GM21737 (cell line): ENCODE measurements at regions not wholly inside any gene's neighbourhood (a gene's known extent, or its start where the extent isn't known, plus 50 kb on each side); places are given as distances from the start of the nearest gene placed in this dataset.

Experiments
- ATAC-seq: cut with Tn5 transposase; IDR thresholded peaks from one replicate; pipeline ENCODE4 v1.9.1; 2021; ENCODE audit warnings: mild to moderate bottlenecking, moderate library complexity; ENCODE audit not compliant: unreplicated experiment

DNA sequence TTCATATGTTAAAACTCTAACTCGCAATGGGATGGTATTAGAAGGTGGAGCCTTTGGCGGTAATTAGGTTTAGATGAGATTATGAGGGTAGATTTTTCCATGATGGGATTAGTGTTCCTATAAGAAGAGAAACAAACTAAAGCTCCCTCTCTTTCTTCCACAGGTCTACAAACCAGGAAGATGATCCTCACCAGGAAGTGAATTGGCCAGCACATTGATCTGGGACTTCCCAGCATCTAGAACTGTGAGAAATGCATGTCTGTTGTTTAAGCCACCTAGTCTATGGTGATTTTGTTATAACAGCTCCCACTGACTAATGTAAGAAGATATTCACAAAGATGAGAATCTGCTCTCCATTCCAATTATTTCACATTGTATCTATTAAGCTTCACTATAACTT lies 2266.9 kb downstream of the PCDH7 start:
- ATAC-seq, result no peak

DNA sequence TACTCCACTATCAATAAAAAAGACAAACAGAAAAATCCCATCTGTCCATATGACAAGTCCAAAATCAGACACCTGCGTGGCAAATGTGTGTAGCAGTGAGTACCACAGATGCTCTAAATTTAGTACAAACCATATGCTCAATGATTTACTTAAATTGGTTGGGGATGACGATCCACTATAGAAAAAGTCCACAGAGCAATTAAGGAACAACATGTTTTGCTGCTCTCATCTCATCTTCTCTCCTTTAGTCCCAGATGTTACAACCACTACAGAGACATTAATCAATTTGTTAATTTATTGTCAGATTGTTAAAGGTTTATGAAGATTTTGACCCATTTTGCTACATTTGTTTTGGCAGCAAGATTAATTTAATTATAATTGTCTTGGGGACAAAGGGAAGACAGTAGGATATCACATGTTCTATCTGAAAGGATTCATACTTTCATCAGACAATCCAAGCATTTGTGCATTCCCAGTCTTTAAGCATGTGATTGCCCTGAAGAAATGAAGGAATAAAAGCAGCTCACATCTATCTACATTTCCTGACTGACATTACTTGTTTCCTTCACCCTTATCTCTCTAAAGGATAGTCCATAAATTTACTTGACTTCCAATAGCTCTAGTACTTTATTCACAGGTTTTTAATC lies 2268.1 kb downstream of the PCDH7 start:
- ATAC-seq, result no peak

DNA sequence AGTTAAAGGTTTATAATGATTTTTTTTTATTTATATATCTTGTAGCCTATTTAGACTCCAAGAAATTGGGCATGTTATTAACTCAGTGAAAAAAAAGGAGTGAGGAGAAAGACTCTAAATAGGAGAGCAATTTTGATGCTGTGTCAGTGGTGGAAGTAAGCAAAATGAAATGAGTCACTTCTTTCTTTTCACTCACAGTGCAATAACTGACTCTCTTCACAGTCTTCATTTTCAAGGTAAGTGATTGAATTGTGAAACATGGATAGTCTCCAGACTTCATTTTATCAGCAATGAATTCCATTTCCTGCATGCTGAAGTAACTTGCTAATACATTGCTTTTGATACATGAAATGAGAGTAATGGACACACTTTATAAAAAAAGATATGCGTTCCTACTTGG lies 2271.5 kb downstream of the PCDH7 start:
- no peak for ATAC-seq

DNA sequence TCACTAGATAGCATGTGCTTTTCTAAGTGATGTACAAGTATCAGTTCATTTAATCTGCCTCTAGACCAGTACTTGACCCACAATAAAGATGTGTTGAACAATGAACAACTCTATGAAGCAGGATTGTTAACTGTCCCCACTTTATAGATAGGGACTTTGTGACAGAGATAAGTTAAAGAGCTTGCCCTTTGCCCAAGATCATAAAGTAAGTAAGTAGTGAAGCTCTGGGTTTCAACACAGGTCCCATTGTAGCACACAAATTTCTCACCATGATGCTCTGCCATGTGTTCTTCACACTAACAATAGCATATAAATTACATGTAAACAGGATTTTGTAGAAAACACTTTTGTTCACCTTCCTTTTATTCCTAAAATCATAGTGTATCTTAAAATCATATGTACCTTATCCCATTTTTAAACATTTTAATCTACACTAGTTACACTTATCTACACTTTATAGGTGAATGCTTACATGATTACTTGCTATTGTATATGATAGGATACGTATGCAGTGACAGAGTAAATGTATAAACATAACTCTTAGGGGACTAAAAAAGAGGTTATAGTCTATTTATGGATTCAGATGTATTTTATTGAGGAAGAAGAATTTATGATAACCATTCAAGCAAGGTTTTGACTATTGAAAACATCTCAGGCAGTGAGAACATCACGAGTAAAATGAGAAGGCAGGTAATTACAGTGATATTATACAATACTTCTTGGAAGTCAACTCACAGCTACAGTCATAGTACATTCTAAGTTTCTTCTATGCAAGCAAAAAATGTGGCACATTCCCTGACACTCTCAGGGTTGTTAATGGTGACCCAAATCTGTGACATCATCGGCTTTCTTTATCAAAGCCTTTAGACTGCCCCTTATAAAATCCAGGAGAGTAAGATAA lies 2275.1 kb downstream of the PCDH7 start:
- no peak for ATAC-seq

DNA sequence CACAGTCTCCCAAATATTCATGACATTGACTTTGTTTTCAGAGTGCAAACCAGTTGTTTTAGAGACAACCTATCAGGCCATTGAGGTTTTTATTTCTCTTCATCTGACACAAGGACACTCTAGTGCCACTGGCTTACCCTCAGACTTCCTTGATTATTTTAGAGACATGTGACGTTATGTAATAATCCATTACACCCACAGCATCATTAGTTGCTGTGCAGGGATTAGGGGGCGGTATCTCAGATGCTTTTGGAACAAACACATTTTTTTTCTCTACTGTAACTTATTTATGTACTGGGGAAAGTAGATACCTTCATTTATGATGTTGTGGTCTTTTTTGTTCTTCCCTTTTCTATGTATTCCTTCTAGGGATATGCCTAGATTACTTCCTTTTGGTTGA lies 2293.1 kb downstream of the PCDH7 start:
- no peak for ATAC-seq

DNA sequence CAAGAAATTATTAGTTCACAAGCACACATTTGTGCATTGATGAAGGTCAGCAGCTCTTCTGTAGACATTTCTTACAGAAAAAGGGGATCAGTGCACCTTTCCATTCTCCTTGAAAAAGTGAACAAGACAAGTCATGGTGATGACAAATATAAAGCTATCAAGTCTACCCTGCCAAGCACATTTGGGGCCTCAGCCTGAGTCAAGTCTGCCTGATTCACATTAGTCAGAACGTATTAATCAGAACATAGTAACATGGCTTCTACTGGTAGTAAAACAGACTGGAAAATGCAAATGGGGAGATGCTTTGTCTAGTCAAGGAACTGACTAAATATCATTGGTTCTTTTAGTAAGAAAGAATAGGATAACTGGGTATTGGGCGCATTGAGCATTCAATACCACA lies 2305.1 kb downstream of the PCDH7 start:
- ATAC-seq, result no peak

DNA sequence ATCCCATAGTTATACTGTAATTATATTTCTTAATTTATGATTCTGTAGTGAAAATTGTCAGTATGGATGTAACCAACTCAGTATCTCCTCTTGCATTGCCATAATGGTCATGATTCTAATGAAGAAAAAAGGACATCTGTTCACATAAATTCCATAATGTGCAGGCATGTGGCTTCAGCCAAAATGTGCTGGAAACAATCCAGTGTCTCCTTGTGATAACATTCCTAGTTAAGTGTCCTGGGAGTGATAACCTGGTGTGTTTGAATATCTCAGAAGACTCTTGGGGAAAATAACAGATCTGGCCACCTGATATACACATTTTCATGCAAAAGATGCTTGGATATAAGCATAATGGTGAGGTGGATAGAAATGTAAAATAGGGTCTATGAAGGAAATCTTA lies 2309.8 kb downstream of the PCDH7 start:
- no peak for ATAC-seq

DNA sequence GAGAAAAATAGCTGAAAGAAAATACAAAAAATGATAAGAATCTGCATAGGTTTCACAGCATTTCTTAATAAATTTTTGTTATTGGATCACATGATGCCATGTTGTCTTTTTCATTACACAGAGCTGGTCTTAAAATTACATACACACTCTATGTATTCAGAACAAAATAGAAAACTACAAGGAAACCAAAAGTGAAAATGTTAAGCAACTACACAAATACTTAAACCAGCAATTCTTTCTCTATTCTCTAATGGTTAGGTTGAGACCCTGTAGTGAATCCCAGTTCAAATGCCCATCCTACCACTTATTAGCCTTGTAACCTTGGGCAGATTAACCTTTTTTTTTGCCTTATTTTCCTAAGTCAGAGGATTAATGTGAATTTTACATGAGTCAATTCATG lies 2311.2 kb downstream of the PCDH7 start:
- no peak for ATAC-seq

DNA sequence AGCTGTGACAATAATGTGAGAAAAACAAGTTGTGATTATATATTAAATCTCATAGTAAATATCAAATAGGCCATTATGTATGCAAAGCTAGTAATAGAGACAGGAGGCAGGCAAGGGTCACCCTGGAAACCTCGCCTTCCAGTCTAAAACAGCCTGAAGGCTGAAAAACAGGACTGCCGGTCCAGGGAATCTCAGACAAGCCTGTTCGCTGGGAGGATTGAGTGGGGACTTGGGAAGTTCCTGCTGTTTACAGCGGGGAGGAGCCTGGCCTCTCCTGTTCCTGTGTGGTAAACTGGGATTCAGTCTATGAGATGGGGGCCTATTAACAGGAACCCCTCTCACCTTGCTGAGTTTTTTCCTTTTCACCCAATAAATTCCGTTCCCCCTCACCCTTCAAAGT lies 2317.3 kb downstream of the PCDH7 start:
- no peak for ATAC-seq

DNA sequence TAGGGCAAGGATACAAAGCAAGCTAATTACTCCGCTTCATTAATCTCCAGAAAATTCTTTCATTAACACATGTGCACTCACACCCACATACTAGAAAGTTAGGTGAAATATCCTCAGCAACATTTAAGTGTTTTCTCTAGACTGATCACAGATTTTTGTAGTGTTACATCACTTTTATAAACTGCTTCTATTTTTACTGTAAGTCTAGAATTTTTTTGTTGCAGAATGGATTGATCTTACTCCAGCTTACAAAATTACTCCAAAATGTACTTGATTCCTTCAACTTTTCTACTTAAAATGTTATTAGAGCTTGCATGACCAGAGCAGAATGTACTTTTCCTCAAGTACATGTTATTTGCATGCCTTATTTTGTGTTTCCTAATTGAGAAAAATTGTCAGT lies 2325.2 kb downstream of the PCDH7 start:
- ATAC-seq, result no peak

DNA sequence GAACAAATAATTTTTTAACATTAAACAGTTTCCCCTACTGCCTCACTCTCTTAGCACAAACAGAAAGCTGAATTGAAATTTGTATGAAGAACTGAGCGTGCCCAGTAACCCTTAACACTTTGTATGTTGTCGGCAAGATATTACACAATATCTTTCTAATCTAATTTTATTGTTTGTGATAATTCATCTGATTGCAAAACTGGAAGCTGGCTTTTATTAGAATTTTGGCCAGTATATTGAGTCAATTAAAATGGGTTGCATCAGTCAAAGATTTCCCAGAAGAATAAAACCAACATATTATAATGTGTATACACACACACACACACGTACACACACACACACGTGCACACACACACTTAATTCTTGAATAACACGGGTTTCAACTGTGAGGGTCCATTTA lies 2332.1 kb downstream of the PCDH7 start:
- no peak for ATAC-seq

DNA sequence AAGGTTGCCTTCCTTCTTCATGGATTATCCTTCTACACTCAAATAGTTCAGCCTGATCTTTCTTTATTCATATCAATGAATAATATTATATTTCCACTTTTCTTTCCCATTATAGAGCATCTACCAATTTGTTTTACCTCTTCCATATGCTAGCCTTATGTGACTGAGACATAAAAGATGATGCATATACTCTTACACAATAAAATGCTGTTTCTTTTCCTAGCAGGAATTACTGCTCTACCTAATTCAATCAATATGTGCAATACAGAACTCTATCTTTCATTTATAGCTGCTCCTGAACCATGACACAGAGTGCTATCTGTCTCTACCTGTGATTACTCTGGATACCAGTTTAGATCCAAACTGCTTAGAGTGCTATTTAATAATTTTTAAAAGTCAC lies 2334.0 kb downstream of the PCDH7 start:
- no peak for ATAC-seq

DNA sequence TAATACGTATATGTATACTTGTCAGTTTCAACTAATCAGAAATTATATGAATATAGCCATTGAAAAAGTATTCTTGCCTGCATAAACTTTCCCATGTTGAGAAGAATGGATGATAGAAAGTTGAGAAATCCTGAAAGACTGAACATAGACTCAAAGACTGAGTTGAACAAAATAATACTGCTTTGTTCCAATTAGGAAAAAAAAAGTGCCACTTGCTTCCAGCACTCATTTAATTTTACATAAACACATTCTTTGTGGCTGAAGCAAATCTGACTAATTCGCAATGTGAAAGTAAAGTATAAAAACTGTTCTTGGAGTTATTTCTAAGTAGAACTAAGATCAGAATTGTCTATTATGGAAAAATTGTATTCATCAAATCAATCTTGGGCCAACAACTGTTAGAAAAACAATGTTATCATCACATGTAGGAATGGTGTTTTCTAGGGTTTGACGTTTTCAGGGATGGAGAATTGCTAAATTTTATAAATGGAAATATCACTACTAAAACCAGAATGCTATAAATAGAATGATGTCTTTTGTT lies 2334.6 kb downstream of the PCDH7 start:
- no peak for ATAC-seq

DNA sequence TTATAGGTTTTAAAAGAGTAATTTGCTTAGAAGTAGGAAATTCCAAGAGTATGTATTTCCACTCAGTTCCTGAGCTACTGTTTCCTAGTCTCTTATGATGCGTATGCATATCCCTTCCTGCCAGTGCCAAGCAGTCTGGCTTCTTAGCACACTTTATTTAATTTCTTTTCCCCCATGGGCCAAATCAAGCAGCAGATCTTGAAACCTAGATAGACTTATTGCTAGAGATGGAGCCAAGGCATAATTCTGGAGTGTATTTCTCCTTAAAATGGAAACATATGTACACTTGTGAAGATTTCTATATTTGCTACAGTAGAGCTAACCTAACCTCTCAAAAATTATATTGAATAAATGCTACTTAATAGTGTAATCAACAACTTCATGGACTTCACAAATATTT lies 2337.6 kb downstream of the PCDH7 start:
- ATAC-seq, result no peak

DNA sequence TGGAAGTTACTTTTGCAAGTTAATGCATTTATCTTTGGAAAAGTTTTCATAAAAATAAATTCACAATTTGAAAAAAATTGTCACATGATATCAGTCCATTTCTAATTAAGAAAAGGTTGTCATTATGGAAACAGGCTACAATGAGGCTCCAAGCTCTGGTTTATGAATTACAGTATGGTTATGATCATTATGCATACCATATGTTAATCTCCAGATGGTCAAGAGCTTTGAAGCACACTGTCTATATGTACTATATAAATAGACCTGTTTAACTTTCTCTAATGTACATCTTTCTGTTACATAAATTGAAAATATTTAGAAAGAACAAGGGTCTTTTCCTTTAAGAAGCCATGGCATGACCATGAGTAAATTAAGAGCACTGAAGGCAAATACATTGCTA lies 2338.8 kb downstream of the PCDH7 start:
- no peak for ATAC-seq

DNA sequence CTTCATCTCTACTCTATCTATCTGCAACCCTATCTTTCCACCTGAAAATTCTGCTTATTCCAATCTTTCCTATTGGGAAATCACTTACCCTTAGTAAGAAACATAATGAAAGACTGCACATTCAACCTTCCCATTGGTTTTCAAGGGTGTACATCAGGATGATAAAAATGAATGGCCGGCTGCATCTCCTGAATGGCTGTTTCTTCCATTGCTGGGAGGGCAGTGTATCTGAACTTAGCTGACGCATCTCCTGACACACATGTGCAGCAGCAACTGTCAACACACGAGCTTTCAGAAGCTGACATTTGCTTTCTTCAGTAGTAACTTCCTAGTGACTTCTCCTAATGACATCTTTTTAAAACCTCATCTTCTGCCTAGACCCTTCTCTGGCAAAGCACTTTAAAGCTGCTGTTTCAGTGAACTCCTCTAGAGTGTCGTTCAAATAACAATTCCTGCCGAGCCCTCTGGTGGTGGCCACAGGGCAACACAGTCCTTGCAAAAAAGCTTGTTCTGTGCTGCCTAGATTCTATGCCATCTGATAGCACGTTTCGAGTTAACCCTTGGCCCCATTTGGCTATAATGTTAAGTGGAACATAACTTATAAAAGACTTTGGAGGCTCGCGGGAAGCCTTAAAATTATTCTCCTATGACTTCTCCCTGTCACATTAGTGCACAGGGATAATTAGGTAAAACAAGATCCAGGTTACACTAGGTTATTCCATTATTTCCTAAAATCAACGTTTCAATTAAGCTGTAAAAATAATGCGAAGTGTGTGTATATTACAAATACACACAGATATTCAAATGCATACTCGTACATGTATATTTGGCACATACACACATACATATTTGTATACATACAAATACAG lies 2340.7 kb downstream of the PCDH7 start:
- peak; percentile 59 for ATAC-seq

DNA sequence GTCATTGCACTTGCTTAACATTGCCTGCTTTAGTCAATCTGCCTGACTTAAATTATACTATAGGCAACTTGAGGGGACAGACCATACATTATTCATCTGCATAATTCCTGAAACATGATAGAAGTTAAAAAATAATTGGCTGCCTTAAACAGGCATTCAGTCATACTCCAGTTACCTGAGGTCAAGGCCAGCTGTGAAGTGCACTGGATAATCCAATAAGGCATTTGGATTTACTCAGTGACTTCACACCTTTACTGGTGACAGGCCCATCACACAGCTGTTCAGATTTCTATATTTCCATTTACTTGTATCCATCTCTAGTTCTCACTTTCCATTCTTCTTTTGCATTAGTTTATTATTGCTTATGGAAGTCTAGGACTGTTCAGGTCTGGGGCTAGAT lies 2341.6 kb downstream of the PCDH7 start:
- ATAC-seq, result no peak

DNA sequence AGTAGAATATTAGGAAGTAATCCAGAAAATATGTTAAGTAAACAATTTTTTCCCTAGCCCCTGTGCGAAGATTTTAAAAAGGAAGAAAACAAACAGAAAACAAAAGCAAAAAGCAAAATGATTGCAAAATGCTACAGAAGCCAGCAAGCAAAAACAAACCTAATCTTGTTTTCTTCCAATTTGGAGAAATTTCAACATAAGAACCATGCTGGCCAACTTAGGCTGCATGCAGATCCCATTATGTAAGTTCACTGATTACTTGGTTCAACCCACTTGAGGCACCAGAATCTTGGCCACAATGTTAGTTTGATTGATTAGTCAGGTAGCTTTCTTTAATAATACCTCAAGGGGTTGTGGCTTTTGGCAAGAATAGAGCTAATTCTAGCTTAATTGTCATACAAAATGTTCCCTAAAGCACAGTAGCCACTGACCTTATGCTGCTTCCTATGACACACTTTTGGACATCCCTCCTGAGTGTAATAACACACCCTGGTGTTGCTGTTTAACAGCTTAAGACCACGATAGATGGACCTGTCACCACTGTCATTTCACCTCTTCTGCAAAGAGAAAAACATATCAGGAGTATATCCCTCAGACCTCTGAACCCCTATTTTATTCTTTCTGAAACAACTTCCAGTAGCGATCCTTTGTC lies 2342.1 kb downstream of the PCDH7 start:
- ATAC-seq, result no peak

DNA sequence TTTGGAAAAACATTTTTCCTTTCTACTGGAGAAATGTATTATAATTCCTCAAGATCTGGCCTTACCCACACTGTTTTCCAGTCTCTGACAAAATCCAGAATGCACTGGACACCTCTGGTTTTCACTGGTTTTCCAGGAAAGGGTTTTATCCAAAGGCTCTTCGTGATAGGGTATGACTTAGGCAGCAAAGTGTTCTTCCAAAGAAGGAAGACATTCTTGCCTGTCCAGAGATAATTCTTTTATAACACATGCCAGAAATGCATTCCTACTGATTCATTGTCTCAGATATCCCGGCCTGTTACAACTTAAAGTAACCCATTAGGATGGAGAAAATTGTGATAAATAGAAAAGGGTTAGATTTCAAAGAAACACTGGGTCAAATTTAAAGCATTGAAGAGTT lies 2343.1 kb downstream of the PCDH7 start:
- no peak for ATAC-seq

DNA sequence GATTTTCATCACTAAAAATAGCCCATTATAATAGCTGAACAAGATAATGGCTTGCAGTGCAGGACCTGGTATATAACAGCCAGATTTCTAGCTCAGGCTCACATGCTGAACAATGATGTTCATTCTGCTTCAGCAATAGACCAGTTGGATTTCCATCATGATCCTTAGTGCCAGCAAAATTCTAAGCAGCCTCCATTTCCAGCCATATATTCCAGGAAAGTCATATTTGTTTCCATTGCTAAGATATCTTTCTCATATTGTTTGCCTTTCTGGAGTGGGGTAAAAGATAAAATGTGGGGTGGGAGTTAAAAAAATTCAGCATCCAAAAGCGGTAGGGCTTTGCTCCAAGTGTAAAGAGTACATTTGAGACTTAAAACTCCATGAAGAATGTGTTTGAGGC lies 2344.1 kb downstream of the PCDH7 start:
- ATAC-seq, result no peak

DNA sequence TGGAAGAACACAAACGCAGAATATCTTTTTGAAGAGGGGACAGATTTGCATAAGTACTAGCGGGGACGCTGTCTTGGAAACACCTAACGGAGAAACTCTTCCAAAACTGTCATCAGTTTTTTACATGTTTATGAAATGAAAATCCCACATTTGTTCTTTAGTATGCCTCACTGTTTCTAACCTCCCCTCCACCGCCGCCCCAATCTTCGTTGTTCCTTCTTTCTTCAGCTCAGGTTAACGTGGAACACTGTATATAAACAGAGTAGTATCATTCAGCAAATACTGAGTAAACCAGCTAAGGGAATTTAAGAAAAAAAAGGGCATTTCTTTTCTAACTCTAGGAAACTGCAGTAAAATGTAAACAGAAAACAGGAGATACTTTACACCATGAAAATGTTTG lies 2345.6 kb downstream of the PCDH7 start:
- ATAC-seq, result no peak
